ENCODE measurements at regions not wholly inside any gene's neighbourhood (a gene's known extent, or its start where the extent isn't known, plus 50 kb on each side); places are given as distances from the start of the nearest gene placed in this dataset.
"Not testable (repeated sequence)": the region's sequence is repeated elsewhere in the genome, so short reads cannot be mapped to it uniquely, and the experiment has no call there.

DNA sequence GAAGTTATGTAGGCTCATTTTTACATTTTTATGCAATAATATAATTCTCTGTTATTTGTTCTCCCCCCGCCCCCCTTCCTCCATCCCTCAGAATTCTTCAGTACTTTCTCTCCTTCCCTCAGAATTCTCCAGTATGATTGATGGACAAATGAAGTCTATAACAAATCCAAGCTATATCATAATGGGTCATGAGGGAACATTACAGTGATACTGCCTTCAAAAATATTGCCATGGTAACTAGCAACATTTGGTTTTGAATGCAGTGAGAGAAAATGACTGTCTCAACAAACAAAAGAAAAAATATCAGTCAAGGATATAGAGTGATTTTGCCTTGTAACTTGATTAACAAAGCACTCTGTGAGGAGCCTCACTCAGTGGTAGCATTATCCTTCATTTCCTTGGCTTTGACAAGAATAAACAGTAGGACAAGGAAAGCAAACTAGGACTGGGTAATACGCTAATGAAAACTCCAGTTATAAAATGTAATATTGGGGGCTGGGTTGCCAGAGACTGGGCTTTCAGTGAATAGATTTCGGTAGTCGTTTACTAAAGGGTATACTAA is 392.9 kb upstream of the CRIM1 start:
- no peak for DNase-seq
- Histone ChIP-seq H3K27ac (ENCODE audit: low read depth in 2 of 2, low read length in 2 of 2) (no peak overlapping the region), H3K9ac (ENCODE audit: low read length in 3 of 3) (no peak overlapping the region), H3K9me3 (ENCODE audit: control insufficient read depth in 2 of 3, insufficient read depth in 1 of 3, low read length in 3 of 3) (peaks cover 0 to 6% (median 0%) of the 10 kb centered on the region in 3 donors), H3K36me3 (ENCODE audit: control insufficient read depth in 2 of 3, insufficient read depth in 3 of 3, low read length in 3 of 3) (no peaks in the 10 kb centered on the region), H3K4me1 (ENCODE audit: control insufficient read depth in 2 of 3, insufficient read depth in 2 of 3, low read depth in 1 of 3, low read length in 3 of 3) (no peaks in the 10 kb centered on the region), H3K4me3 (ENCODE audit: low read length in 3 of 3) (no peak overlapping the region), H3K27me3 (ENCODE audit: control insufficient read depth, insufficient read depth, low read length) (no peaks in the 10 kb centered on the region)
- no peak for FAIRE-seq
- intact Hi-C loops (cut with DNase I) = no loop called here
- TF ChIP-seq, protein P1, sequence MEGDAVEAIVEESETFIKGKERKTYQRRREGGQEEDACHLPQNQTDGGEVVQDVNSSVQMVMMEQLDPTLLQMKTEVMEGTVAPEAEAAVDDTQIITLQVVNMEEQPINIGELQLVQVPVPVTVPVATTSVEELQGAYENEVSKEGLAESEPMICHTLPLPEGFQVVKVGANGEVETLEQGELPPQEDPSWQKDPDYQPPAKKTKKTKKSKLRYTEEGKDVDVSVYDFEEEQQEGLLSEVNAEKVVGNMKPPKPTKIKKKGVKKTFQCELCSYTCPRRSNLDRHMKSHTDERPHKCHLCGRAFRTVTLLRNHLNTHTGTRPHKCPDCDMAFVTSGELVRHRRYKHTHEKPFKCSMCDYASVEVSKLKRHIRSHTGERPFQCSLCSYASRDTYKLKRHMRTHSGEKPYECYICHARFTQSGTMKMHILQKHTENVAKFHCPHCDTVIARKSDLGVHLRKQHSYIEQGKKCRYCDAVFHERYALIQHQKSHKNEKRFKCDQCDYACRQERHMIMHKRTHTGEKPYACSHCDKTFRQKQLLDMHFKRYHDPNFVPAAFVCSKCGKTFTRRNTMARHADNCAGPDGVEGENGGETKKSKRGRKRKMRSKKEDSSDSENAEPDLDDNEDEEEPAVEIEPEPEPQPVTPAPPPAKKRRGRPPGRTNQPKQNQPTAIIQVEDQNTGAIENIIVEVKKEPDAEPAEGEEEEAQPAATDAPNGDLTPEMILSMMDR (IDR thresholded peaks at IDR 0.05; ENCODE audit: borderline replicate concordance, extremely low read depth, insufficient read depth) = no peak

DNA sequence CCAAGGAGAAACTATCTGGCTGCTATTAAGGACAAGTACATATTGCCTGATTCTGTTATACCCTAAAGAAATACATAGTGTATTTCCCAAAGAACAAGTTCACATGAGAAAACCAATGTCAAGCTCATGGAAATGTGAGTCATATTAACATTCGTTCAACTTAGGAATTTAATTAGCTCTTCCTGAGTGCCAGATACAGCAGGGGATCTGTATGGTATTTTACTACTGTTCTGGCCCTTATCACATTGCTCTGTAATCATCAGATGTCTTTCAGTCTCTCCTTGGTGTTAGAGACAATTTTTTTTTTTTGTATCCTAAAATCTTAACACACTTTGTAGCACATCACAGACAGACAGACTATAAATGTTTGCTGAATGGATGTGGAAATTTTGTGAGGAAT is 395.0 kb upstream of the CRIM1 start:
- FAIRE-seq = no peak
- no peak overlapping the region for H3K27ac ChIP-seq (ENCODE audit: low read depth in 2 of 2, low read length in 2 of 2)
- peaks cover 0 to 6% (median 0%) of the 10 kb centered on the region in 3 donors for H3K9me3 ChIP-seq (ENCODE audit: control insufficient read depth in 2 of 3, insufficient read depth in 1 of 3, low read length in 3 of 3)
- no peak for DNase-seq
- H3K27me3 ChIP-seq (ENCODE audit: control insufficient read depth, insufficient read depth, low read length) = no peaks in the 10 kb centered on the region
- intact Hi-C loops (cut with DNase I) = no loop called here
- no peaks in the 10 kb centered on the region for H3K36me3 ChIP-seq (ENCODE audit: control insufficient read depth in 2 of 3, insufficient read depth in 3 of 3, low read length in 3 of 3)
- no peak overlapping the region for H3K9ac ChIP-seq (ENCODE audit: low read length in 3 of 3)
- H3K4me1 ChIP-seq (ENCODE audit: control insufficient read depth in 2 of 3, insufficient read depth in 2 of 3, low read depth in 1 of 3, low read length in 3 of 3) = no peaks in the 10 kb centered on the region
- TF ChIP-seq, protein P1 (IDR thresholded peaks at IDR 0.05; ENCODE audit: borderline replicate concordance, extremely low read depth, insufficient read depth) = no peak
- H3K4me3 ChIP-seq (ENCODE audit: low read length in 3 of 3) = no peak overlapping the region

DNA sequence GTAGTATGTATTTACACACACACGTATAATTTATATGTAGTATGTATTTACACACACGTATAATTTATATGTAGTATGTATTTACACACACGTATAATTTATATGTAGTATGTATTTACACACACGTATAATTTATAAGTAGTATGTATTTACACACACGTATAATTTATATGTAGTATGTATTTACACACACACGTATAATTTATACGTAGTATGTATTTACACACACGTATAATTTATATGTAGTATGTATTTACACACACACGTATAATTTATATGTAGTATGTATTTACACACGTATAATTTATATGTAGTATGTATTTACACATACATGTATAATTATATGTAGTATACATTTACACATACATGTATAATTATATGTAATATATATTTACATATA is 398.5 kb upstream of the CRIM1 start:
- H3K27me3 ChIP-seq (ENCODE audit: control insufficient read depth, insufficient read depth, low read length); H3K9ac ChIP-seq (ENCODE audit: low read length in 3 of 3); FAIRE-seq; H3K4me1 ChIP-seq (ENCODE audit: control insufficient read depth in 2 of 3, insufficient read depth in 2 of 3, low read depth in 1 of 3, low read length in 3 of 3); intact Hi-C loops (cut with DNase I); H3K4me3 ChIP-seq (ENCODE audit: low read length in 3 of 3); H3K36me3 ChIP-seq (ENCODE audit: control insufficient read depth in 2 of 3, insufficient read depth in 3 of 3, low read length in 3 of 3); H3K9me3 ChIP-seq (ENCODE audit: control insufficient read depth in 2 of 3, insufficient read depth in 1 of 3, low read length in 3 of 3); H3K27ac ChIP-seq (ENCODE audit: low read depth in 2 of 2, low read length in 2 of 2); DNase-seq: not testable (repeated sequence)

DNA sequence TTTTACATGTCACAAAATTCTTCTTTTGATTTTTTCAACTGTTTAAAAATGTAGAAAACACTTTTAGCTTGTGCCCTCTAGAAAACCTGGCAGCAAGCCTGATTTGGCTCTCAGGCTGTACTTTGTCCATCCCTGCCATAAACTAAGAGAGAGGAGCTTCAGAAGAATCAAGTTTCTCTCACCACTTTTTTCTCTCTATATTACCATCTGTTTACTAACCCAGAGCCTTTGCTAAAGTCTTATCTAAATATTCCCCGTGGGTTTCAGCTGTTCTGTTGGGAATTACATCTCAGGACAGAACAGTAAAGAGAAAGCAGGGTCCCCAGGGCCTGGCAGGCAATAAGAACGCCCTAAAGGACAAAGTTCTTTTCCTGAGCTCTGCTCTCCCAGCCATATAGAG is 409.1 kb upstream of the CRIM1 start:
- no peak overlapping the region for H3K4me3 ChIP-seq (ENCODE audit: low read length in 3 of 3)
- FAIRE-seq (no peak), DNase-seq (no peak)
- TF ChIP-seq, protein P1 (IDR thresholded peaks at IDR 0.05; ENCODE audit: borderline replicate concordance, extremely low read depth, insufficient read depth) = no peak
- H3K4me1 ChIP-seq (ENCODE audit: control insufficient read depth in 2 of 3, insufficient read depth in 2 of 3, low read depth in 1 of 3, low read length in 3 of 3) = no peaks in the 10 kb centered on the region
- intact Hi-C loops (cut with DNase I) = no loop called here
- no peak overlapping the region for H3K9ac ChIP-seq (ENCODE audit: low read length in 3 of 3)
- H3K27me3 ChIP-seq (ENCODE audit: control insufficient read depth, insufficient read depth, low read length) = no peaks in the 10 kb centered on the region
- H3K36me3 ChIP-seq (ENCODE audit: control insufficient read depth in 2 of 3, insufficient read depth in 3 of 3, low read length in 3 of 3) = no peaks in the 10 kb centered on the region
- H3K9me3 ChIP-seq (ENCODE audit: control insufficient read depth in 2 of 3, insufficient read depth in 1 of 3, low read length in 3 of 3) = no peaks in the 10 kb centered on the region
- no peak overlapping the region for H3K27ac ChIP-seq (ENCODE audit: low read depth in 2 of 2, low read length in 2 of 2)

Measured in kidney (tissue), 13 donors.